IPS-20b (cell line): ENCODE measurements at regions not wholly inside any gene's neighbourhood (a gene's known extent, or its start where the extent isn't known, plus 50 kb on each side); places are given as distances from the start of the nearest gene placed in this dataset.

ENCODE experiments used
- H3K27ac ChIP-seq: one replicate; pipeline ENCODE4 v1.5.1; 2013; ENCODE audit warnings: low read length
- H3K27me3 ChIP-seq: 2 replicates; pipeline ENCODE4 v1.6.1; 2013; ENCODE audit warnings: mild to moderate bottlenecking, low read length, inconsistent platforms; ENCODE audit not compliant: insufficient read depth
- H3K36me3 ChIP-seq: 2 replicates; pipeline ENCODE4 v1.6.1; 2013; ENCODE audit warnings: low read depth, mild to moderate bottlenecking, inconsistent platforms, low read length, moderate library complexity; ENCODE audit not compliant: insufficient read depth
- H3K4me1 ChIP-seq: 2 replicates; pipeline ENCODE4 v1.6.1; 2013; ENCODE audit warnings: mild to moderate bottlenecking, control low read depth, inconsistent platforms, low read length, moderate library complexity; ENCODE audit not compliant: insufficient read depth
- H3K4me3 ChIP-seq: 2 replicates; pipeline ENCODE4 v1.5.1; 2013; ENCODE audit warnings: mild to moderate bottlenecking, low read length, inconsistent platforms
- H3K9ac ChIP-seq: 2 replicates; pipeline ENCODE4 v1.6.1; 2013; ENCODE audit warnings: low read depth, mild to moderate bottlenecking, inconsistent platforms, low read length, moderate library complexity
- H3K9me3 ChIP-seq: 2 replicates; pipeline ENCODE4 v1.6.1; 2013; ENCODE audit warnings: mild to moderate bottlenecking, low read depth, low read length, inconsistent platforms; ENCODE audit not compliant: insufficient read depth

GRCh38 chrX:128599632-128600031 lies 547.4 kb upstream of the ACTRT1 start:
- Histone ChIP-seq H3K4me3 (no peak overlapping the region), H3K36me3 (no peaks in the 10 kb centered on the region), H3K27ac (no peak overlapping the region), H3K9me3 (no peaks in the 10 kb centered on the region), H3K27me3 (no peaks in the 10 kb centered on the region), H3K4me1 (no peaks in the 10 kb centered on the region), H3K9ac (no peak overlapping the region)

- no peaks in the 10 kb centered on the region for H3K4me1 ChIP-seq
- no peak overlapping the region for H3K9ac ChIP-seq
- H3K27ac ChIP-seq = no peak overlapping the region
- H3K4me3 ChIP-seq = no peak overlapping the region
- no peaks in the 10 kb centered on the region for H3K36me3 ChIP-seq
- H3K9me3 ChIP-seq = no peaks in the 10 kb centered on the region
- no peaks in the 10 kb centered on the region for H3K27me3 ChIP-seq
Observed at GRCh38 chrX:128582036-128582435, 529.8 kb upstream of the ACTRT1 start.

- no peaks in the 10 kb centered on the region for H3K9me3 ChIP-seq
- no peak overlapping the region for H3K27ac ChIP-seq
- H3K4me1 ChIP-seq = no peaks in the 10 kb centered on the region
- H3K9ac ChIP-seq = no peak overlapping the region
- H3K4me3 ChIP-seq = no peak overlapping the region
- H3K27me3 ChIP-seq = no peaks in the 10 kb centered on the region
- H3K36me3 ChIP-seq = no peaks in the 10 kb centered on the region
Observed at GRCh38 chrX:128581615-128582014, 529.4 kb upstream of the ACTRT1 start.

- H3K36me3 ChIP-seq = no peaks in the 10 kb centered on the region
- H3K9ac ChIP-seq = no peak overlapping the region
- H3K4me3 ChIP-seq = no peak overlapping the region
- H3K4me1 ChIP-seq = no peaks in the 10 kb centered on the region
- H3K9me3 ChIP-seq = no peaks in the 10 kb centered on the region
- H3K27ac ChIP-seq = no peak overlapping the region
- no peaks in the 10 kb centered on the region for H3K27me3 ChIP-seq
Observed at GRCh38 chrX:128543114-128543513, 490.9 kb upstream of the ACTRT1 start.

- Histone ChIP-seq H3K27ac (no peak overlapping the region), H3K9ac (no peak overlapping the region), H3K36me3 (no peaks in the 10 kb centered on the region), H3K4me3 (no peak overlapping the region), H3K9me3 (no peaks in the 10 kb centered on the region), H3K27me3 (no peaks in the 10 kb centered on the region), H3K4me1 (no peaks in the 10 kb centered on the region)
Observed at GRCh38 chrX:128518508-128518907, 466.3 kb upstream of the ACTRT1 start.

- Histone ChIP-seq H3K4me1 (no peaks in the 10 kb centered on the region), H3K27me3 (no peaks in the 10 kb centered on the region), H3K9ac (no peak overlapping the region), H3K27ac (no peak overlapping the region), H3K9me3 (no peaks in the 10 kb centered on the region), H3K36me3 (no peaks in the 10 kb centered on the region), H3K4me3 (no peak overlapping the region)
Observed at GRCh38 chrX:128517691-128518090, 465.5 kb upstream of the ACTRT1 start.

- no peaks in the 10 kb centered on the region for H3K27me3 ChIP-seq
- H3K9me3 ChIP-seq = no peaks in the 10 kb centered on the region
- H3K9ac ChIP-seq = no peak overlapping the region
- H3K27ac ChIP-seq = no peak overlapping the region
- H3K4me3 ChIP-seq = no peak overlapping the region
- no peaks in the 10 kb centered on the region for H3K4me1 ChIP-seq
- H3K36me3 ChIP-seq = no peaks in the 10 kb centered on the region
Observed at GRCh38 chrX:128504496-128504895, 452.3 kb upstream of the ACTRT1 start.

- H3K9me3 ChIP-seq = no peaks in the 10 kb centered on the region
- no peaks in the 10 kb centered on the region for H3K27me3 ChIP-seq
- no peak overlapping the region for H3K9ac ChIP-seq
- H3K27ac ChIP-seq = no peak overlapping the region
- no peak overlapping the region for H3K4me3 ChIP-seq
- H3K36me3 ChIP-seq = no peaks in the 10 kb centered on the region
- H3K4me1 ChIP-seq = no peaks in the 10 kb centered on the region
Observed at GRCh38 chrX:128464116-128464515, 411.9 kb upstream of the ACTRT1 start.

GRCh38 chrX:128460835-128461234 lies 408.6 kb upstream of the ACTRT1 start:
- Histone ChIP-seq H3K9ac (no peak overlapping the region), H3K36me3 (no peaks in the 10 kb centered on the region), H3K27ac (no peak overlapping the region), H3K4me3 (no peak overlapping the region), H3K4me1 (no peaks in the 10 kb centered on the region), H3K9me3 (no peaks in the 10 kb centered on the region), H3K27me3 (no peaks in the 10 kb centered on the region)

- Histone ChIP-seq H3K27ac (no peak overlapping the region), H3K4me1 (no peaks in the 10 kb centered on the region), H3K4me3 (no peak overlapping the region), H3K9ac (no peak overlapping the region), H3K36me3 (no peaks in the 10 kb centered on the region), H3K27me3 (no peaks in the 10 kb centered on the region), H3K9me3 (no peaks in the 10 kb centered on the region)
Observed at GRCh38 chrX:128458888-128459287, 406.7 kb upstream of the ACTRT1 start.

- Histone ChIP-seq H3K9ac (no peak overlapping the region), H3K27me3 (no peaks in the 10 kb centered on the region), H3K4me1 (no peaks in the 10 kb centered on the region), H3K9me3 (no peaks in the 10 kb centered on the region), H3K4me3 (no peak overlapping the region), H3K36me3 (no peaks in the 10 kb centered on the region), H3K27ac (no peak overlapping the region)
Observed at GRCh38 chrX:128457674-128458073, 405.5 kb upstream of the ACTRT1 start.

- H3K36me3 ChIP-seq = no peaks in the 10 kb centered on the region
- no peak overlapping the region for H3K9ac ChIP-seq
- no peaks in the 10 kb centered on the region for H3K27me3 ChIP-seq
- H3K27ac ChIP-seq = no peak overlapping the region
- no peaks in the 10 kb centered on the region for H3K9me3 ChIP-seq
- H3K4me1 ChIP-seq = no peaks in the 10 kb centered on the region
- H3K4me3 ChIP-seq = no peak overlapping the region
Observed at GRCh38 chrX:128439159-128439558, 387.0 kb upstream of the ACTRT1 start.

- H3K9ac ChIP-seq = no peak overlapping the region
Observed at GRCh38 chrX:128438082-128438481, 385.9 kb upstream of the ACTRT1 start.

More at GRCh38 chrX:128438082-128438481, 385.9 kb upstream of the ACTRT1 start:
- H3K4me1 ChIP-seq = no peaks in the 10 kb centered on the region
- no peaks in the 10 kb centered on the region for H3K27me3 ChIP-seq
- no peak overlapping the region for H3K4me3 ChIP-seq
- H3K27ac ChIP-seq = no peak overlapping the region
- no peaks in the 10 kb centered on the region for H3K9me3 ChIP-seq
- no peaks in the 10 kb centered on the region for H3K36me3 ChIP-seq
